Neural cell (in vitro differentiated cells): ENCODE measurements at regions not wholly inside any gene's neighbourhood (a gene's known extent, or its start where the extent isn't known, plus 50 kb on each side); places are given as distances from the start of the nearest gene placed in this dataset.

Experiments
- H2AFZ ChIP-seq: fragments of 200-600, 300-800 bp; sonication (generic), shearing (Covaris generic); 2 replicates; pipeline ENCODE4 v1.6.0; 2014; ENCODE audit warnings: low read depth, mild to moderate bottlenecking, antibody characterized with exemption, low read length, moderate library complexity
- H3F3A ChIP-seq: fragments of 200-600 bp; shearing (Covaris generic); 2 replicates; pipeline ENCODE4 v1.6.1; 2016; ENCODE audit warnings: mild to moderate bottlenecking, moderate library complexity, mixed read lengths, antibody characterized with exemption, low read length; ENCODE audit not compliant: insufficient read depth, poor library complexity, severe bottlenecking
- H3K27ac ChIP-seq: fragments of 200-600, 300-800 bp; sonication (generic), shearing (Covaris generic); 2 replicates; pipeline ENCODE4 v1.5.1; 2014; ENCODE audit warnings: mild to moderate bottlenecking, low read length, moderate library complexity
- H3K27me3 ChIP-seq: fragments of 300-800, 200-600 bp; sonication (generic), shearing (Covaris generic); 2 replicates; pipeline ENCODE4 v1.6.0; 2014; ENCODE audit warnings: mild to moderate bottlenecking, low read depth, low read length, moderate library complexity; ENCODE audit not compliant: insufficient read depth
- H3K36me3 ChIP-seq: fragments of 300-800, 200-600 bp; sonication (generic), shearing (Covaris generic); 2 replicates; pipeline ENCODE4 v1.5.1; 2014; ENCODE audit warnings: mild to moderate bottlenecking, antibody characterized with exemption, low read length, moderate library complexity; ENCODE audit not compliant: insufficient read depth
- H3K4me2 ChIP-seq: fragments of 300-800, 200-600 bp; sonication (generic), shearing (Covaris generic); 2 replicates; pipeline ENCODE4 v1.6.0; 2014; ENCODE audit warnings: mild to moderate bottlenecking, low read length
- H3K4me3 ChIP-seq: fragments of 300-800, 200-600 bp; sonication (generic), shearing (Covaris generic); 2 replicates; pipeline ENCODE4 v1.5.1; 2014; ENCODE audit warnings: mild to moderate bottlenecking, low read length, moderate library complexity
- H3K79me2 ChIP-seq: fragments of 200-600 bp; shearing (Covaris generic); replicated peaks from 2 replicates; pipeline ENCODE4 v1.6.0; 2014; ENCODE audit warnings: mild to moderate bottlenecking, low read length, moderate library complexity; ENCODE audit not compliant: insufficient read depth
- H3K9ac ChIP-seq: fragments of 300-800, 200-600 bp; sonication (generic), shearing (Covaris generic); 2 replicates; pipeline ENCODE4 v1.6.1; 2016; ENCODE audit warnings: mild to moderate bottlenecking, low read length, mixed read lengths
- H3K9me2 ChIP-seq: fragments of 200-600 bp; shearing (Covaris generic); 2 replicates; pipeline ENCODE4 v1.6.1; 2016; ENCODE audit warnings: mild to moderate bottlenecking, low read length, mixed read lengths; ENCODE audit not compliant: insufficient read depth
- H3K9me3 ChIP-seq: fragments of 200-600, 300-800 bp; sonication (generic), shearing (Covaris generic); 2 replicates; pipeline ENCODE4 v1.6.1; 2016; ENCODE audit warnings: mild to moderate bottlenecking, mixed run types, low read length, moderate library complexity, mixed read lengths
- H4K20me1 ChIP-seq: fragments of 200-600 bp; shearing (Covaris generic); 2 replicates; pipeline ENCODE4 v1.6.1; 2016; ENCODE audit warnings: mild to moderate bottlenecking, mixed run types; ENCODE audit not compliant: insufficient read depth
- CTCF ChIP-seq: fragments of 450-650 bp; IDR thresholded peaks from 2 replicates; pipeline ENCODE4 v1.5.1; 2014; ENCODE audit warnings: antibody characterized with exemption, mild to moderate bottlenecking, moderate library complexity; ENCODE audit not compliant: poor library complexity, severe bottlenecking
- EP300 ChIP-seq: fragments of 450-650 bp; conservative IDR thresholded peaks from 2 replicates; pipeline ENCODE4 v1.6.1; 2014; ENCODE audit warnings: antibody characterized with exemption, mild to moderate bottlenecking, moderate library complexity; ENCODE audit not compliant: poor library complexity, severe bottlenecking
- MXI1 ChIP-seq: fragments of 450-650 bp; conservative IDR thresholded peaks from 2 replicates; pipeline ENCODE4 v1.6.1; 2014; ENCODE audit warnings: antibody characterized with exemption, mild to moderate bottlenecking; ENCODE audit not compliant: poor library complexity, severe bottlenecking
- POLR2AphosphoS5 ChIP-seq: IDR thresholded peaks from 2 replicates; pipeline ENCODE4 v1.6.1; 2012
- RAD21 ChIP-seq: fragments of 450-650 bp; conservative IDR thresholded peaks from 2 replicates; pipeline ENCODE4 v1.6.1; 2014; ENCODE audit warnings: antibody characterized with exemption, mild to moderate bottlenecking, moderate library complexity
- REST ChIP-seq: IDR thresholded peaks from 2 replicates; pipeline ENCODE4 v1.6.1; 2012; ENCODE audit warnings: borderline replicate concordance
- SMC3 ChIP-seq: fragments of 450-650 bp; conservative IDR thresholded peaks from 2 replicates; pipeline ENCODE4 v1.6.1; 2014; ENCODE audit warnings: antibody characterized with exemption, mild to moderate bottlenecking, moderate library complexity; ENCODE audit not compliant: poor library complexity
- TAF1 ChIP-seq: IDR thresholded peaks from 2 replicates; pipeline ENCODE4 v1.6.1; 2012; ENCODE audit warnings: low read depth

GRCh38 chr2:47715552-47715951, 67.4 kb upstream of the MSH6 start:
- Histone ChIP-seq H3K27me3 (no peaks in the 10 kb centered on the region), H3K9me2 (no peaks in the 10 kb centered on the region)
- TF ChIP-seq EP300, result no peak
- no peak for TF ChIP-seq REST
- TF ChIP-seq SMC3, result no peak
- no peak for TF ChIP-seq POLR2AphosphoS5
- no peak for TF ChIP-seq TAF1
- TF ChIP-seq CTCF, result no peak

GRCh38 chr2:47708801-47709499, 74.0 kb upstream of the MSH6 start:
- Histone ChIP-seq H3K9me3 (no peaks in the 10 kb centered on the region), H3K4me3 (no peak overlapping the region), H3K36me3 (no peaks in the 10 kb centered on the region), H2AFZ (no peak overlapping the region), H3K4me2 (no peak overlapping the region), H4K20me1 (no peaks in the 10 kb centered on the region), H3K79me2 (no peaks in the 10 kb centered on the region), H3K9me2 (no peaks in the 10 kb centered on the region), H3K27ac (no peak overlapping the region), H3K27me3 (no peaks in the 10 kb centered on the region), H3K9ac (no peak overlapping the region), H3F3A (no peaks in the 10 kb centered on the region)
- no peak for TF ChIP-seq EP300
- TF ChIP-seq POLR2AphosphoS5, result no peak
- no peak for TF ChIP-seq SMC3
- TF ChIP-seq TAF1, result no peak
- no peak for TF ChIP-seq REST
- TF ChIP-seq MXI1, result no peak
- TF ChIP-seq RAD21, result no peak
- TF ChIP-seq CTCF, result no peak

More at GRCh38 chr2:47715552-47715951, 67.4 kb upstream of the MSH6 start:
- no peaks in the 10 kb centered on the region for H3K79me2 ChIP-seq
- H4K20me1 ChIP-seq, result no peaks in the 10 kb centered on the region
- no peak overlapping the region for H3K9ac ChIP-seq
- no peaks in the 10 kb centered on the region for H3K36me3 ChIP-seq
- no peak overlapping the region for H3K4me2 ChIP-seq
- H3K9me3 ChIP-seq, result no peaks in the 10 kb centered on the region
- H3F3A ChIP-seq, result no peaks in the 10 kb centered on the region
- no peak overlapping the region for H2AFZ ChIP-seq
- no peak overlapping the region for H3K4me3 ChIP-seq
- no peak overlapping the region for H3K27ac ChIP-seq
